ENCODE measurements at regions not wholly inside any gene's neighbourhood (a gene's known extent, or its start where the extent isn't known, plus 50 kb on each side); places are given as distances from the start of the nearest gene placed in this dataset.

GRCh38 chr5:167226386-167226785 is 1065.1 kb upstream of the WWC1 start:
- no peak for DNase-seq

- no peak for DNase-seq
Observed at GRCh38 chr5:167228134-167228533, 1063.3 kb upstream of the WWC1 start.

GRCh38 chr5:167229751-167230150 is 1061.7 kb upstream of the WWC1 start:
- no peak for DNase-seq

GRCh38 chr5:167230414-167230813 is 1061.0 kb upstream of the WWC1 start:
- no peak for DNase-seq

GRCh38 chr5:167232675-167233311 is 1058.7 kb upstream of the WWC1 start:
- peak; percentile 46 for DNase-seq

- no peak for DNase-seq
Observed at GRCh38 chr5:167233507-167234220, 1057.8 kb upstream of the WWC1 start.

- DNase-seq: no peak
Observed at GRCh38 chr5:167241436-167242067, 1049.9 kb upstream of the WWC1 start.

GRCh38 chr5:167242701-167243100 is 1048.7 kb upstream of the WWC1 start:
- no peak for DNase-seq

GRCh38 chr5:167243463-167243862 is 1048.0 kb upstream of the WWC1 start:
- no peak for DNase-seq

GRCh38 chr5:167244583-167244982 is 1046.9 kb upstream of the WWC1 start:
- DNase-seq: peak; percentile 35

- no peak for DNase-seq
Observed at GRCh38 chr5:167245868-167246267, 1045.6 kb upstream of the WWC1 start.

GRCh38 chr5:167247816-167248215 is 1043.6 kb upstream of the WWC1 start:
- DNase-seq: no peak

GRCh38 chr5:167248257-167248656 is 1043.2 kb upstream of the WWC1 start:
- DNase-seq: no peak

- DNase-seq: no peak
Observed at GRCh38 chr5:167250996-167251395, 1040.4 kb upstream of the WWC1 start.

- DNase-seq: no peak
Observed at GRCh38 chr5:167254132-167254531, 1037.3 kb upstream of the WWC1 start.

GRCh38 chr5:167255926-167256325 is 1035.5 kb upstream of the WWC1 start:
- DNase-seq: no peak

- DNase-seq: no peak
Observed at GRCh38 chr5:167259806-167260205, 1031.6 kb upstream of the WWC1 start.

GRCh38 chr5:167261309-167262100 is 1029.9 kb upstream of the WWC1 start:
- no peak for DNase-seq

GRCh38 chr5:167263185-167263584 is 1028.3 kb upstream of the WWC1 start:
- no peak for DNase-seq

GRCh38 chr5:167264348-167264747 is 1027.1 kb upstream of the WWC1 start:
- no peak for DNase-seq

GRCh38 chr5:167268337-167268736 is 1023.1 kb upstream of the WWC1 start:
- no peak for DNase-seq

- DNase-seq: no peak
Observed at GRCh38 chr5:167269146-167269545, 1022.3 kb upstream of the WWC1 start.

GRCh38 chr5:167271081-167271480 is 1020.4 kb upstream of the WWC1 start:
- no peak for DNase-seq

All from fibroblast of skin of abdomen (primary cell).